ENCODE measurements at regions not wholly inside any gene's neighbourhood (a gene's known extent, or its start where the extent isn't known, plus 50 kb on each side); places are given as distances from the start of the nearest gene placed in this dataset.
"Not testable (repeated sequence)": the region's sequence is repeated elsewhere in the genome, so short reads cannot be mapped to it uniquely, and the experiment has no call there.

GRCh38 chr9:64461885-64462284 is 823.1 kb downstream of the FOXD4L5 start:
- TF ChIP-seq CTCF (conservative IDR thresholded peaks at IDR 0.05; ENCODE audit: low read length); EZH2phosphoT487 (IDR thresholded peaks at IDR 0.05; ENCODE audit: borderline replicate concordance): not testable (repeated sequence)
